Neutrophil (primary cell): ENCODE measurements at regions not wholly inside any gene's neighbourhood (a gene's known extent, or its start where the extent isn't known, plus 50 kb on each side); places are given as distances from the start of the nearest gene placed in this dataset.

Experiments
- H3K27ac ChIP-seq: fragments of 200-600 bp; sonication (generic); 2 replicates; pipeline ENCODE4 v1.5.1; 2016; ENCODE audit warnings: mild to moderate bottlenecking, moderate library complexity
- H3K27me3 ChIP-seq: fragments of 200-600 bp; sonication (generic); 2 replicates; pipeline ENCODE4 v1.6.0; 2016; ENCODE audit warnings: mild to moderate bottlenecking
- H3K36me3 ChIP-seq: fragments of 200-600 bp; sonication (generic); 2 replicates; pipeline ENCODE4 v1.5.1; 2017
- H3K4me1 ChIP-seq, 2 experiments: fragments of 200-600 bp in 1 of 2; sonication (generic) in 1 of 2; 1 replicate in 1 of 2; 2 replicates in 1 of 2; pipeline versions ENCODE4 v1.5.1 to v1.6.1; 2013 to 2016; ENCODE audit warnings: low read depth in 1 of 2, low read length in 1 of 2, mild to moderate bottlenecking in 1 of 2, moderate library complexity in 1 of 2; ENCODE audit not compliant: control insufficient read depth in 1 of 2, insufficient read depth in 1 of 2
- H3K4me3 ChIP-seq, 2 experiments: fragments of 200-600 bp in 1 of 2; sonication (generic) in 1 of 2; 1 replicate in 1 of 2; 2 replicates in 1 of 2; pipeline ENCODE4 v1.5.1; 2013 to 2016; ENCODE audit warnings: low read depth in 1 of 2, low read length in 1 of 2, mild to moderate bottlenecking in 1 of 2, moderate library complexity in 1 of 2
- H3K9me3 ChIP-seq: fragments of 200-600 bp; sonication (generic); 2 replicates; pipeline ENCODE4 v1.5.1; 2016
- TF ChIP-seq, protein P1 (sequence below): fragments of 200-600 bp; sonication (generic); IDR thresholded peaks from 2 replicates; pipeline ENCODE4 v1.5.1; 2016; ENCODE audit warnings: antibody characterized with exemption

- Histone ChIP-seq H3K36me3 (no peaks in the 10 kb centered on the region), H3K9me3 (no peaks in the 10 kb centered on the region), H3K4me3 (no peak overlapping the region), H3K4me1 (no peaks in the 10 kb centered on the region), H3K27me3 (no peaks in the 10 kb centered on the region), H3K27ac (no peak overlapping the region)
- TF ChIP-seq, protein P1, sequence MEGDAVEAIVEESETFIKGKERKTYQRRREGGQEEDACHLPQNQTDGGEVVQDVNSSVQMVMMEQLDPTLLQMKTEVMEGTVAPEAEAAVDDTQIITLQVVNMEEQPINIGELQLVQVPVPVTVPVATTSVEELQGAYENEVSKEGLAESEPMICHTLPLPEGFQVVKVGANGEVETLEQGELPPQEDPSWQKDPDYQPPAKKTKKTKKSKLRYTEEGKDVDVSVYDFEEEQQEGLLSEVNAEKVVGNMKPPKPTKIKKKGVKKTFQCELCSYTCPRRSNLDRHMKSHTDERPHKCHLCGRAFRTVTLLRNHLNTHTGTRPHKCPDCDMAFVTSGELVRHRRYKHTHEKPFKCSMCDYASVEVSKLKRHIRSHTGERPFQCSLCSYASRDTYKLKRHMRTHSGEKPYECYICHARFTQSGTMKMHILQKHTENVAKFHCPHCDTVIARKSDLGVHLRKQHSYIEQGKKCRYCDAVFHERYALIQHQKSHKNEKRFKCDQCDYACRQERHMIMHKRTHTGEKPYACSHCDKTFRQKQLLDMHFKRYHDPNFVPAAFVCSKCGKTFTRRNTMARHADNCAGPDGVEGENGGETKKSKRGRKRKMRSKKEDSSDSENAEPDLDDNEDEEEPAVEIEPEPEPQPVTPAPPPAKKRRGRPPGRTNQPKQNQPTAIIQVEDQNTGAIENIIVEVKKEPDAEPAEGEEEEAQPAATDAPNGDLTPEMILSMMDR, result no peak
Observed at GRCh38 chrX:43505769-43506168, 150.3 kb upstream of the MAOA start.

- Histone ChIP-seq H3K27me3 (no peaks in the 10 kb centered on the region), H3K4me1 (no peaks in the 10 kb centered on the region), H3K4me3 (no peak overlapping the region), H3K9me3 (no peaks in the 10 kb centered on the region), H3K27ac (no peak overlapping the region), H3K36me3 (no peaks in the 10 kb centered on the region)
- TF ChIP-seq, protein P1, result no peak
Observed at GRCh38 chrX:43508694-43509093, 147.4 kb upstream of the MAOA start.

DNA sequence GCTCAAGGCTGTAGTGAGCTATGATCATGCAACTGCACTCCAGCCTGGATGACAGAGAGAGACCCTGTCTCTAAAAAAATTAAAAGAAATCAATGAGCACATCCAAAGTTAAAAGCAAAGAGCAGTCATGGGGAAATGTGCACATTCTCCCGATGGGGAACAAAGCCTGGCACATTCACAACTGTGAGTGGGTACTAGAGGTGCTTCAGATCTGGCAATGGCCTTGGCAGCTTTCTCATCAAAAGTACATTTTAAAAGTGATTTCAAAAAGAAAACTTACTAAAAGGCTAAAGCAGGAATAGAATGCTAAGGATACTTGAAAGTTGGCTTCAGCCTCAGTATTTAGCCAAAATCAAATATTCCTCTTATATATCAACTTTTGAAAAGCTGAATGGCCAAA is 145.9 kb upstream of the MAOA start:
- Histone ChIP-seq H3K27me3 (no peaks in the 10 kb centered on the region), H3K27ac (no peak overlapping the region), H3K4me3 (no peak overlapping the region), H3K9me3 (no peaks in the 10 kb centered on the region), H3K4me1 (no peaks in the 10 kb centered on the region), H3K36me3 (no peaks in the 10 kb centered on the region)
- TF ChIP-seq, protein P1, result no peak

DNA sequence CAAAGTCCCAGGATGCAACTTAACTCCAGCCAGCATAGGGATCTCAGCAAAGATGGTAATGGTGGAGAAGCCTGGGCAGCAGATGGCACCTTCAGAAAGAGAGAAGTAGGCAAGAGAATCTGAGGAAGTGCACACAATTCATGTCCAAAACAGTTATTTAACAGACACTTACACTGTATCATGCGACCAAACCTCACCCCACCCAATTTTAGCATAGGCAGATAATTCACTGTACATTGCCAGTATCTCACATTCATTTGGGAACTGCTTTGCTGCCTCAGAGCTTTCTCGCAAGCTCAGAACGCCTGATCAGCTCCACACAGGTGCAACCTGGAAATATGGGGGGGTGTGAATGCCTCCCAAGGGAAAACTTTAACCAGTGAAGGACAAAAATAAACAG is 143.0 kb upstream of the MAOA start:
- H3K27me3 ChIP-seq, result no peaks in the 10 kb centered on the region
- H3K9me3 ChIP-seq, result no peaks in the 10 kb centered on the region
- H3K4me1 ChIP-seq, result no peaks in the 10 kb centered on the region
- H3K36me3 ChIP-seq, result no peaks in the 10 kb centered on the region
- H3K4me3 ChIP-seq, result no peak overlapping the region
- TF ChIP-seq, protein P1, result no peak
- H3K27ac ChIP-seq, result no peak overlapping the region

DNA sequence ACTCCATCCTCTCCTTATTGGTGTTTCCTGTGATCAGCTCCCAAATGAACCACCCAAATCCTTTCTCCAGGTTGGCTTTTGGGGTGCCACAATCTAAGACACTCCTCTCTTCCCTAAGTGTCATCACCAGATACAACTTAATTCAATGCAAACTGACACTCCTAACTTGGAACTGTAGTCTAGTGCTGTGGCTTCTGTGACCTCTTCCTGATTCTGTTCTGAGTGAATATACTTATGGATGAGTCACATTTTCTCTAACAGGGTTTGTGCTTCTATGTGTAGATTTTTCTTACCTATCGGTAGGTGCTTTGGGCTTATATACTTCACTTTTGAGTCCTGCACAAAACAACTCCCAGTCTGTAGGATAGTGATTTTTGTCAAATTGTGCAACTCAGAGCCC is 141.3 kb upstream of the MAOA start:
- no peaks in the 10 kb centered on the region for H3K36me3 ChIP-seq
- no peaks in the 10 kb centered on the region for H3K27me3 ChIP-seq
- H3K9me3 ChIP-seq, result no peaks in the 10 kb centered on the region
- no peak overlapping the region for H3K27ac ChIP-seq
- TF ChIP-seq, protein P1, result no peak
- no peak overlapping the region for H3K4me3 ChIP-seq
- no peaks in the 10 kb centered on the region for H3K4me1 ChIP-seq

DNA sequence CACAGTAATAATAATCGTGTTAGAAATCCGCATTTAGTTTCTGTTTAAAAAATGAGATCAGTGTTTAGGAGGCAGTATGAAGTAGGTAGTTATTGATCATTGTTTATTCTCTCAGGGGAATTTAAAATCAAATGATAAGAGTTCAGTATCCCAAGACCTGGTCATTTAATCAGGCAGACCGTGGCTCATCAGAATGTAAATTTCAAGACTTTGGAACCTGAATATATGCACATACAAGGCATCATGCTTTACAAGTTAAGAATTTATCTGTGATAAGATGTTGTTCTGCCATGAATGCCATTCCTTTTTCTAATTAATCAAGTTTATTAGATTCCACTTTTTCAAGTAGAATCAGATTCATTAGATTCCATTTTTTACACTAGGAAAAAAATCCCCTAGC is 133.5 kb upstream of the MAOA start:
- Histone ChIP-seq H3K36me3 (no peaks in the 10 kb centered on the region), H3K4me3 (no peak overlapping the region), H3K9me3 (no peaks in the 10 kb centered on the region), H3K4me1 (peaks cover 23 to 26% of the 10 kb centered on the region in 2 experiments), H3K27me3 (no peaks in the 10 kb centered on the region), H3K27ac (no peak overlapping the region)
- TF ChIP-seq, protein P1, result no peak
